GM19239 (cell line): ENCODE measurements at regions not wholly inside any gene's neighbourhood (a gene's known extent, or its start where the extent isn't known, plus 50 kb on each side); places are given as distances from the start of the nearest gene placed in this dataset.

Experiments
- DNase-seq: peaks from one replicate; pipeline ENCODE4 v3.0.0; 2011; ENCODE audit warnings: low spot score; ENCODE audit not compliant: insufficient read length
- FAIRE-seq: peaks from 2 replicates; lab custom pipeline; 2011; peaks lifted over from hg19 to GRCh38; lab: Jason Lieb, UNC

DNA sequence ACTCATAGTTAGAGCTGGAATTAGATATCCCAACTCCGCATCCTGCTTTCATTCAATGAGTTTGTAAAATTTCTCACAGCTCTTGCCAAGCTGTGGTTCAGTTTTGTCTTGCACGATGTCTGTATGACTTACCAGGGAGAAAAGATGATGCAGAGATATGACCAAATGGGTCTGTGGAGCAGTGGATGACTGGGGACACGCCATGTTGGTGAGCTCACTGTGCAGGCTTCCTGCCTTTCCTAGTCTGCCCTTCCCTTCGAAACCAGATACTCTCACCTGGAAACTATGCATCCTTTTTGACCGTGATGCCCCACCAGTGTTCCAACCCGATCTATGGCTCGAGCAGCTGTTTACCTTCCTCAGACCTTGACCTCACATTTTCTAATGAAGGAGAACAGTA is 262.7 kb upstream of the BMP2 start:
- DNase-seq (no peak), FAIRE-seq (no peak)

DNA sequence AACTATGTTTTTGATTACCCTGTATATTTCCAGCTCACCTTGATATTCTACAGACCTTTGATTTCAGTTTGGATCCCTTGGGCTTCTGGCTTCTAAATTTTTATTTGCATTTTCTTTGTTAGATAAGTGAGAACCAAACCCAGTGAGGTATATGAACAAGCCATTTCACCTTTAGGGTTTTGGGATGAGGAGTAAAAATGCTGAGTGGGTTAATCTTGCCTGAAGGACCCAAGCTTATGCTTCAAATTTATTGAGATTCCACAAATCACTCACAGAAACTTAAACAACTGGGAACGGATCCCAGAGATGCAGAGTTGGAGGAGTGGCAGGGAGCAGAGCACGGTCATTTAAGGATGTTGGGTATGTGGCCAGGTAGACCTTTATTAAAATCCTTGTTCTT is 263.3 kb upstream of the BMP2 start:
- FAIRE-seq: no peak
- DNase-seq: no peak

GRCh38 chr20:6502999-6503398 is 264.5 kb upstream of the BMP2 start:
- no peak for FAIRE-seq

GRCh38 chr20:6502219-6502618 is 265.3 kb upstream of the BMP2 start:
- FAIRE-seq: no peak
- no peak for DNase-seq

More at GRCh38 chr20:6502999-6503398, 264.5 kb upstream of the BMP2 start:
- DNase-seq: no peak

DNA sequence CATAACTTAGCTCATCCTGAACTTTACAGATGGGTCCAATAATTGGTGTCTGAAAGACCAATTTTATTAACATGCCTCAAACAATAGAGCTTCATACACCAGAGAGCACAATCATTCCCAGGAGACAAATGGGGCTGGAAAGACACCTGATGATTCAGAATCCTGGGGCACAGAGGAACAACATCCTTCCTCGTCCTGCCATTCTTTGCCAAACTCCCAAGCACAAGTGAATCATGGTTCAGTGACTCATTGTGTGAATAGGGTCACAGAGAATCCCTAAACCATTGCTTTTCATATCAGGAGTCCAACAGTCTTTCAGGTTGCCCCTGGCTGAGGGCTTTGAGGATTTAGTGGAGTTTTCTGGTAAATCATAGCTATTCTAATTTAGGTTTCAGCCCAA is 266.4 kb upstream of the BMP2 start:
- FAIRE-seq: no peak
- no peak for DNase-seq

- DNase-seq (no peak), FAIRE-seq (no peak)
Measured at GRCh38 chr20:6499566-6499965, 267.9 kb upstream of the BMP2 start.

GRCh38 chr20:6496874-6497273 is 270.6 kb upstream of the BMP2 start:
- DNase-seq (no peak), FAIRE-seq (no peak)

- DNase-seq: no peak
- no peak for FAIRE-seq
Measured at GRCh38 chr20:6495907-6496306, 271.6 kb upstream of the BMP2 start.

DNA sequence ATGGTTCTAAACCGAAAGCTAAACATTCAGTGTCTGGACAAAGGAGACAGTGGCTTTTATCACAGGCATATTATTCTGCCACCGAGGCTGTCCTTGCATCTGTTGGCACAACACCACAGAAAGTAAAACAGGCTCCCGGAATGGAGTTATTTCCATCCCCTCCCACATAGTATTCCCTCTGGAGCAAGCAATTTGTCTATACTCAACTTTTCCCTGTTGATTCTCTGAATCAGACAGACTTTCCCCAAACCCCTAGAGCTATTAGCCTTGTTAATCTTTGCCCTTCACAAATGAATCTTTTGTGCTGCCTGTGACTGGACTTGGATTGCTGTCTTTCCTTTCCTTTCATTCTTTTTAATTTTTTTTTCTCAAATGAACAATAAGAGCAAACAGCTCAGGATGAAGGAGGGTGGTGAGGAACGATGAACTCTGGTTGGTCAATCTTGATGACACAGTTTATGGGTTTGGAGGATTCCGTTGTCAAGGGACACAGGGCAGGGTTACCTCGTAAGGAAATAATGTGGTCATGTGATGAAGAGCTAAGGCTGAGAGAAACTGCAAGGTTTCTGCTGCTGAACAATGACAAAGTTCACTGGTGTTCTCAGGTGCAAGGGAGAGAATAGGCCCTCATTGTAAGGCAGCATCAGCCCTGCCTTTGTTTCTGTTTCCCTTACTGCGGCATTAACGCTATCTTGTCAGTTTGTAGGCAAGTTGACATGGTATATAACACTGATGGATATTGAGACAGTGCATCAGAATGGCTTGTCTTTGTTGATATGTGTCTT is 275.0 kb upstream of the BMP2 start:
- no peak for DNase-seq
- no peak for FAIRE-seq

DNA sequence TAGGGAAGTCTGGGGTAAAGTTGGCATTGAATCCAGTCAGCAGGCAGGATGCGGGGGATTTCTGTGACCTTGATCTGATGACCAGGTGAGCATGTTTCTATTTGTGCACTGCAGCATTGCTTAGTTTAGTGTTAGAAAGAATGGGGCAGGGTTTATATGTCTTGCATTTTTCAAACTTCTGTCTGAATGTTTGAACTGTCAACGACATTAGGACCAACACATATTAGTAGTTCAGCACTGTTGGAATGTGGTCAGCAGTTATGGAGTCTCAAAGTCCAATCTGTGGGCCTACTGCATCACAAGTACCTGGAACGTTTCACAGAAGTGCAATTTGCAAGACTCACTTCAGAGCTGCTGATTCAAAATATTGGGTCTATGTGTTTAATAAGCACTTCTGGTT is 276.6 kb upstream of the BMP2 start:
- no peak for FAIRE-seq
- no peak for DNase-seq

DNA sequence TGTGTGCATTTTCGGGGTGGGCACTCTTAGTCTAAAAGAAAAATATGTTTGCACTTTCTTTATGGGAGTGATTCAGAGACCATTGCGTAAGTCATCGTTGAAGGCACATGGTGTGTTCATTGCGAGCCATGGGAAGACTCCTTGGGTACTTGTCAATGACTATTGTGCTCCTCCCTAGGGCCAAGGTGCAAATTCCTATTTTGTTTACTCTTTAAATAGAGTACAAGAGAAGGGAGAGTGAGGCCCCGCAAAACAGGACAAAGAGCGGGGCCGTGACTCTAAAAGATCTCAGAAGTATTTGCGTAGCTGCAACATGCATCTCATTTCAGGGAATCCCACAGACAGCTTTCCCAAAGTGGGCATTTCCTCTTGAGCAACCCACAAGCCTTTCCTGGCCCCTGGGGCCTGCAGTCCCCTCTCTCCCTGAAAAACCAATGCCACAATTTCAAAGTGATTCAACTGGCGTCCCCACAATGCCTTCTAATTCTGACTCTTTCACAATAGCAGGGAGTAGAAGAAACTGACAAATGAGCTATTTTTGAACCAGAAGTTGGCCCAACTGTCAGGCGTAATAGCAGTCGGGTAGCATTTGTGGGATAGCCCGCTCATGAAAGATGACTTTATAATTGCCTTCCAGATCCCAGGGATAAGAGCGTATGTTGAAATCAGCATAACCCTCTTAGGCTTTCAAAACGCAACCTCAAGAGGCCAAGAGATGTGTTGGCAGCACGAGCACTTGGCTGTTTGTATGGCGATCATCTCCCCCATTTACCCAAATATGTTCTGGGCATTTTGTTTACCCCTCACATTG is 277.9 kb upstream of the BMP2 start:
- no peak for DNase-seq
- no peak for FAIRE-seq

DNA sequence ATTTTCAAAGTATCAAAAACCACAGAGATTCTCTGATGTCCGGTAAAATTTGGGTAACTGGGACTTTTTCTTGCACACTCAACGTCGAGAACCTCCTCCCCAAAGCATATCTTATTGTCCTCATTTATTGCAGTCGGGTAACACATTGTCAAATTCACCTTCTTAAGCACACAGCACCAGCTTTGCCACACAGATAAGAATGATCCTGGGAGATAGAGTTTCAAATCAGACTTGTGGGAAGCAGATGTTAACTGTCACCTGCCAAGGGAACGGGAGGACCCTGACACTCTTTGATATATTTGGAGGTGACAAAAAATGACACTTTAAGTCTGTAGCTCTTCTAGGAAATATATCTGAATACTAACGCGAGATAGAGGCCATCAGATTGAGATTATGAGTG is 282.1 kb upstream of the BMP2 start:
- FAIRE-seq: no peak

GRCh38 chr20:6483727-6484126 is 283.8 kb upstream of the BMP2 start:
- FAIRE-seq (no peak), DNase-seq (no peak)

More for the DNA sequence above, 282.1 kb upstream of the BMP2 start:
- no peak for DNase-seq

DNA sequence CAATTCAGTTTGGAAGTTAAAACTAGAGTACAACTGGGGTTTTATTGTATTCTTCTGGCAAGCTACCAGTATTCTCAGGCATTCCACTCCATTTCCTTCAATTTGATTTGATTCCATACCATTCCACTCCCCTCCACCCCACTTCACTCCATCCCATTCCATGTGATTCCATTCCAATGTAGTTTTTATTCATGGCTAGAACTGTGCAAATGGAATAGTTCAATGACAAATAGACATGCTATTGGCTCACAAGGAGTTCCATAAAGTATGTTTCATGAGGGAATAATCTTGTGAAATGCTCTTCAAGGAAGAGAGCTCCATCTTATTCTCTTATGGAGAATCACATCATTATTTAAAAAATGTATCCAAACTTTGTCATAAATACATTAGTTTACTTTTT is 285.0 kb upstream of the BMP2 start:
- DNase-seq (no peak), FAIRE-seq (no peak)

DNA sequence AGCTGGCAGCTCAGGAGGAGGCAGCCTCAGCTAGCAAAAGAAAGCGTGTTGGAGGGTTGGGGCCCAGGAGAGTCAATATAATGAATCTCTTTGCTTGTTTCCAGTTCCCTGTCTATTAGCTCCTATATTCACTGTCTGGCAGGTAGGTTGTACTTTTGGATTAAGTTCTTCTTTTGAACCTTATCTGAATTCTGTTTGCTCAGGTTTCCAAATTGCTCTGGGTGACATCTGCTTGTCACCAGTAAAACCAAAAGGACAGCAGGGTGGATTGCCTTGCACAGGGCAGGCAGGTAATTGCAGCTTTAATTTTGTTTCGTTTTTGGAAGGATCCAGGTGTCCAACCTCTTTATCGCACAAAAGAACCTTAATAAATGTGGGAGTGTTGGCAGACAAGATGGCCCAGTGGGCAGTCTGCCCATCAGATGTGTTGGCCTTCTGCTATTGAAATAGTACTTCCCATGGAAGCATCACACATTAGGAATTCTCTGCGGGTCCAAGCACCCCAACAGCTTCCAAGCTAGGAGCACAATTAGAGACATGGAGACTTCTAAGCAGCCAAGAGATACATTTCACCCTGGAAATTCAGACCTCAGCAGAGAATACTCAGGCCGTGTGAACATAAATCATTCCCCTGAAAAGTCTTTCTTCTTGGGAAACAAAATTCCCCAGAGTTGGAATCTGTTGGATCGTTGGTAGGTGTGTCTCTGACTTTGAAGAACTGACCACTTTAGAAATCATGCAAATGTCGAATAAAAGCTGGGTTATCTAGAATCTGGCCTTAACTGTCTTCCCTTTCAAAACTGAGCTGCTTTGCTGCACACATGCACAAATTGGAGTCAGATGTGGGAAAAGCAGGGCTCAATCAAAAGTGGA is 286.9 kb upstream of the BMP2 start:
- FAIRE-seq: no peak
- no peak for DNase-seq

- no peak for DNase-seq
- no peak for FAIRE-seq
Measured at GRCh38 chr20:6473197-6473596, 294.3 kb upstream of the BMP2 start.

DNA sequence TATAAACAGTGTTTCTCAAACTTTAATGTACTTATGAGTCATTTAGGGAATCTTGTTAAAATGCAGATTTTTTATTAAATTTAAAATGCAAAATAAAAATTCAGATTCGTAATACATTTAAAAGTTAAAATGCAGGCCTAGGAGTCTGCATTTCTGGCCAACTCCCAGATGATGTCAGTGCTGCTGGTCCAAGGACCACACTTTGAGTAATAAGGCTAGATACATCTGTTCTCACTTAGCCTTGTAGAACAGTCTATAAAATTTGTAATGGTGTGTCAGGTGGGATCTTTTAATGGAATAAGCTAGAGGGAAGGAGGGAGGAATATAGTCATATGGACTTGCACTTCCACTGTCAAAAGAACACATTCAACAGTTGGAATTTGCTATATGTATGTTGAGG is 295.6 kb upstream of the BMP2 start:
- DNase-seq (no peak), FAIRE-seq (no peak)

DNA sequence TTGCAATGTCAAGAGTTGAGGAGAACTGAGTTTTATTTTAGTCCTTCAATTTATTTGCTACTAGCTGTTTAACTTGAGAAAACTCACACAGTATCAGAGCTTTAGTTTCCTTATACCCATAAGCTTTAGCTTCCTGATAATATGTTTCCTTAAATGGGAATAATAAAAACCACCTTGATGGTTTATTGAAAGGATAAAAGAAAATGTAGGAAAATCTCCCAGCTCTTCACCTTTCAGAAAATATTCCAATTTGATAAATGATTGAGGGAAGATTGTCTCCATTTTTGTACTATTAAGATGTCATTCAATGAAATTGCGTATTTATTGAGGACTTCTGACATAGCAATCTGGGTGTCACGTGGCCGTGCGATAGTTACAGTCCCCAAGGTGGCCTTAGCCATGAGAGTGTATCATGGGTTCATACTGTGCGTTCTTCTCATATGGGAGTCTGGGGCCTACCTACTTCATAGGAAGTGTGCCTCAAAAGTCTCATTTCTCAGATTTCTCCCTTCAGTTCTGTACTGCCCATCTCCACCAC is 296.3 kb upstream of the BMP2 start:
- FAIRE-seq (no peak), DNase-seq (no peak)

DNA sequence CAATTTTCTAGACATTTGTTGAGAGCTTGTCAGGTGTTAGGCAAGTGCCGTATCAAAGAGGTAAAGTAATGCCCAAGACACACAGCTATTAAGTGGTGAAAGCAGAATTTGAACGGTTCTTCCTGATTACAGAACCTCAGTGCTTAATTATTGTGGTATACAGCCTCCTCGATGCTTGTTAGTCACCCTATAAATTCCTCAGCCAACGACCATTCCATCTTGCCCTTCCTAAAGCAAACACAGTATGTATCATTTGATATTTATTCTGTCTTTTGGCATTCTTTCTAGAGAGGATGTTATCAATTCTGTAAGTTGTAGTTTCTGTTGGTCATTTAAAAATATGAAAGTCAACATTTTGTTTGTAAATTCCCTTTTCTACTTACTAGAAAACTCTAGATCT is 297.8 kb upstream of the BMP2 start:
- FAIRE-seq (no peak), DNase-seq (no peak)

DNA sequence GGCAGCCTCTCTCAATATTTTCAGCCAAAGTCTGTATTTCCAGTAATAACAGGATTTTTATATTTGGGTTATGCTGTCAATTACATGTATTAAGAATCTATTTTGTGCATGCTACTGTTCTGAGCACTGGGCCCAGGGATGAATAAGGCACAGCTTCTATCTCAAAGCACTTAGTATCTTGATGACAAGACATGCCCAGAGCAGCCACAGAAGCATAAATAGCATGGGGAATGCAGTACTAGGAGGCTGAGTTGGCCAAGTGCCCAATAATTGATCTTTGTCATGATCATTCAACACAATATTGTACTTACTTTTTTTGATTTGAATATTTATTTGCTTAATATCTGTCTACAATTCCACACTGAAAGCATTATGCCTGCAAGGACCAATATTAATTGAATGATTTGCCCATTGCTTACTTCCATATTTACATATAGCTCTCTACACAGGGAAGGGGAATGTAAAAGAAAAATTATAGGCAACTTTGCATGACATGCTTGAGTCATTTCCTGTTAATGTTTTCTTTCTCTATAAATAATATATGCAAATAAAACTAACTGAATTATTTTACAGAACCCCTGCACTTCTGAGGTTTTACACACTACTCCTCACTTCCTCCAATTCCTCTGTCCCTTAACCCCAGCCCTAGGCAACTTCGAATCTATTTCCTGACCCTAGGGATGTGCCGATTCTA is 298.9 kb upstream of the BMP2 start:
- DNase-seq: no peak
- FAIRE-seq: no peak
